Ammon's horn (tissue), 1 donor: ENCODE measurements at regions not wholly inside any gene's neighbourhood (a gene's known extent, or its start where the extent isn't known, plus 50 kb on each side); places are given as distances from the start of the nearest gene placed in this dataset.

Experiments
- DNase-seq: peaks from one replicate; pipeline ENCODE4 v3.0.0-alpha.2; 2016; ENCODE audit warnings: low spot score

DNA sequence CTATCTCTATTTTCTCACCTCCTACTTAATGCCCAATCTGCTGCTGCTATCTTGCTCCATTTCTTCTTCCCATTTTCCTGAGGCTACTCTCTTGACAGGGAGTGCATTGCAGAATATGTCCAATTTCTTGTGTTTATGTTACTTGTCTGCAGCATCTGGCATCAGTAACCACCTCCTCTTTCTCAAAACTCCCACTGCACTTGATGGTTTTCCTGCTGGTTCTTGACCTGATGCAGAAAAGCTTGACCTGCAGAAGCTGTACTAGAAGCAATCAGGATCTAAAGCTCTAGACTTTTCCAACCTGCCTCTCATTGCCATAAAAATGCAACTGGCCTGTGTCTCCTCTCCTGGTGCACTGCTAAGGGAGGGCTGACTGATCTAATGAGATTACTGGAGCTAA lies 287.8 kb downstream of the ZEB1 start:
- DNase-seq = no peak

GRCh38 chr10:31605861-31606525 lies 287.0 kb downstream of the ZEB1 start:
- DNase-seq = no peak

- no peak for DNase-seq
Measured at GRCh38 chr10:31605426-31605825, 286.4 kb downstream of the ZEB1 start.

- no peak for DNase-seq
Measured at GRCh38 chr10:31604646-31605170, 285.7 kb downstream of the ZEB1 start.

- no peak for DNase-seq
Measured at GRCh38 chr10:31604096-31604495, 285.1 kb downstream of the ZEB1 start.

- peak; percentile 86 for DNase-seq
Measured at GRCh38 chr10:31603235-31604087, 284.4 kb downstream of the ZEB1 start.

GRCh38 chr10:31602541-31603234 lies 283.7 kb downstream of the ZEB1 start:
- peak; percentile 75 for DNase-seq

DNA sequence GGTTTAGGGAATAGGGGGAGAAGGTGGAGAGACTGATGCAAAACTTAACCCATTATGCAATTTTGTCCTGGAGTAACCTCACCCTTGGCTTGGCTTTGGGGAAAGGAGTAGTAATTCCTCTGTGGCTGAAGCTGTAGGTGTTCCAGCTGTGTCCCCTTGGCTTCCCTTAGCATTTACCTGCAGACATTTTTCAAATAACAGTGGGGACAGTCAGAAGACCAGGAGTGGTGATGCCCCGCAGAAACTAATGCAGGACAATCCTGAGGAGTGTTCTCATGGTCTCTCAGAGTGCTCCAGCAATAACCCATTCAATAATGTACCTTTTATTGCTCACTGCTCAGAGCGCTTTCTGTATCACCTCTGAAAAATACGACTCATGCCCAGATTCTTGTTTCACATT lies 282.1 kb downstream of the ZEB1 start:
- DNase-seq = no peak

DNA sequence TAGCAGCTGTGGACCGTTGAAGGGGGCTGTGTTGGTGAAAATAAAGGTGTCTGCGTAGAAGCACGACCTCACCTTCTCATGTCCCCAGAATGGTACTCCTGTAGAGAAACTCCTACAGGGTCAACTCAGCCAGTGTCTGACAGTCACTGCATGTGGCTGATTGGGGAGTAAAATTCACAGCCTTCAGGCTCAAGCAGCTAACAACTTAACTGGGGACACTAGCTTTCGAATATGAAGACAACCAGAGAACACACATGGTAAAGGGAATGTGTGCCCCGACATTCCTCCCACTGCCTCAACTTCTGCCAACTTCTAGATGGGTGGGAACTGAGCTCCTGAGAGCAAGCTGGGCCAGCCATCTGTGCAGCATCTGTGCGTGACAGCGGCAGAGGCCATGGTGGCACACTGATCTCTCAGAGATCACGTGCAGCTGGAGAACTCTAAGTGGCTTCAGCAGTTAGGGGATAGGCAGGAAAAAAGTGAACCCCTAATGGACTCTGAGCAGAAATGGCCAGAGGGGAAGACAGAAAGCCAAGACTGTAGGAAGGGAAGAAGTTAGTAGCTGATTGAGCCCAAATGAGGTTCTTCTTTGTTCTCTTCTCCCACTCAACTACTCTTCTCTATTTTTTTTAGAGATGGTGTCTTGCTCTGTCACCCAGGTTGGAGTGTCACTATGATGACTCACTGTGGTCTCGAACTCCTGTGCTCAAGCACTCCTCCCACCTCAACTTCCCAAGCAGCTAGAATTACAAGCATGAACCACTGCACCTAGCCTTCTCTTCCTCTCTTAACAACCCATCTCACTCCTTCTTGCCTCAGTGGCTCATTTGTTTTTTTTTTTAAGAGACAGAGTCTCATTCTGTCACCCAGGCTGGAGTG lies 280.8 kb downstream of the ZEB1 start:
- DNase-seq = peak; percentile 60

DNA sequence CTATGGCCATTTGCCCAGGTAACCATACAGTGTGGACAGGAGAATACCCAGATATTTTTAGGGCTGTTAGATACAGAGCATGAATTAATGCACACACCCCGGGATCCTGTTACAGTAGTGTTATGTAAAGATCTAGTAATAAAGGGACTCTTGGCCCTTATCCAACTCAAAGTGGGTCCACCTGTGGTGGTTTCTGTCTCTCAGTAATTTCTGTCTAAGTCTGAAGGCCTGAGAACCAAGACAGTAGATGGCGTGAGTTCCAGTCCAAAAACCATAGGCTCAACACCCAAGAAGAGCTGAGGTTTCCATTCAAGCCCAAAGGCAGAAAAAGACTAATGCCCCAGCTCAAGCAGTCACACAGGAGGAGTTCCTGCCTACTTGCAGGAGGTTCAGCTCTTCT lies 277.7 kb downstream of the ZEB1 start:
- no peak for DNase-seq

DNA sequence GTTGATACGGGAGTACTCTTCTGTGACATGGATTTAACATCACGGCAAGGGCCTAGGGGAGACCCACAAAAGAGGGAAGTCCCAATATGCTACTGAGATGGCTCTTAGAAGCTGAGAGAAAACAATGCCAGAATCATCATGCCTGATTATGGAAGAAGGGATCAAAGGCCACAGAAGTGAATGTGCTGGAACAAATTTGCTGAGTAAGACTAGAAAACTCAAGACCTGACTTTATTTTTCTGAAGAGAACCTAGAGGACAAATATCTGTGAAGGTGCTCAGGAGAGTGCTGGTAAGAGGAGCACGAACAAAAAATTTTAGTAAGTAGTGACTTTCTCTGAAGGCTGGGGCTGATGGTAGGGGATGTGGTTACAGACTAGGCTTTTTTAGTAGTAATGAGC lies 277.0 kb downstream of the ZEB1 start:
- DNase-seq = no peak

DNA sequence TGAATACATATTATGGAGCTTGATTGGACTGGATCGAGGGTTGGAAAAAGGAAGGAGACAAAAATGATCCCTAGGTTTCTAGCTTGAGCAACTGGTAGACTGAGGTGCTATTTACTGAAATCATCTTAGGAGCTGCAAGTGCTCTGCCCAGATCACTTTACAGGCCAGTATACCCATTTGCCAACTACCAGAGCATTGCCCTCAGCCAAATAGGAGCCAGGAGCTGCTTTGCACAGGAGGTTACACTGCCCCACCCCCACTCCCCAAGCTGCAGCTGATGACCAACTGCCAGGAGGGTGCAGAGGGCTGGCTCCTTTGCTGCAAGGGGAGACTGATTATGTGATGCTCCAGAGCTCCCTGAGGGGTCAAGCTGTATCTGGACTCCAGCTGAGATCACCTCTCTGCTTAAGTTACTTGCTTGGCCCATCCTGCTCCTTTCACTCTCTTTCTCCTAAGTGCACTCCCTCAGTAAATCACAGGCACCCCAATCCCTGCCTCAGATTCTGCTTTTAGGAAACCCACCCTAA lies 275.4 kb downstream of the ZEB1 start:
- no peak for DNase-seq

GRCh38 chr10:31593124-31593523 lies 274.1 kb downstream of the ZEB1 start:
- DNase-seq = no peak

- DNase-seq = no peak
Measured at GRCh38 chr10:31591569-31591968, 272.6 kb downstream of the ZEB1 start.

GRCh38 chr10:31590023-31590800 lies 271.2 kb downstream of the ZEB1 start:
- no peak for DNase-seq

DNA sequence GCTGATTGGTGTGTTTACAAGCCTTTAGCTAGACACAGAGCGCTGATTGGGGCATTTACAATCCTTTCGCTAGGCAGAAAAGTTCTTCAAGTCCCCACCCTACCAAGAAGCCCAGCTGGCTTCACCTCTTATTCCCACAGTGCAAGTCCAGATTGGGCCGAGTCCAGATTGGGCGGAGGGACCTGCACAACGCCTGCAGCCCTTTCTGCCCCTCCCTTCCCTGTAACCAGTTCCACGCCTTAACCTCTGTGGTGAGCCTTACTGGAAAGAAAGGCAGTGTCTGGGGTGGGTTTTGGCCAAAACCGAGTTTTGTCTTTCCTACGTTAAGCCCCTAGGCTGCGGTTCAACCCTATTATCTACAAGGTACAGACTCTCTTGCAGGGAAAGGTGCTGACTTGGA lies 268.7 kb downstream of the ZEB1 start:
- no peak for DNase-seq

- peak; percentile 76 for DNase-seq
Measured at GRCh38 chr10:31586723-31587638, 268.0 kb downstream of the ZEB1 start.

GRCh38 chr10:31584876-31585275 lies 265.9 kb downstream of the ZEB1 start:
- no peak for DNase-seq

DNA sequence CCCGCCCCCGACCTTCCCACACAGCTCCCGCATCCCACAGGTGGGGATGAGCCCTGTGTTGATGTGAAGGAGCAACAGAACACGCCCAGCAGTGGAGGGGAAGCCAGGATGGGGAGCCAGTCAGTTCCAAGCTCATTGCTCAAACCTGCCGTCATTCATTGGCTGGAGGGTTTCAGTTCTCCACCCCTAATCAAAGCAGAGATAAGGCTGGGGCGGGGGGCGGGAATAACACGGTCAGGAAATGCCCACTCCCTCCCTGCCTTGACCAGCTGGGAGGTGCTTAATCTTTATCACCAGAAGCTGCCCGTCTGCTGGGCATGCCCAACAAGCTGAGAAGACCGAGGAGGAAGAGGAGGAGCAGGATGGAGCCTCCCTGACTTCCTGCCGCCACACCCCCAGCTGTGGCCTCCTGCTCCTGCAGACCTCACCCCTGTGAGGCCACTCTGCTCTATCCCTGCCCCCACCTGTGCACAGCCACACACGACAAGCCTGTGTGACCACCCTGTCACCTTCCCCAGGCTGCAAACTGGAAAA lies 265.1 kb downstream of the ZEB1 start:
- DNase-seq = no peak
